GM04503 (cell line): ENCODE measurements at regions not wholly inside any gene's neighbourhood (a gene's known extent, or its start where the extent isn't known, plus 50 kb on each side); places are given as distances from the start of the nearest gene placed in this dataset.

Source experiments
- DNase-seq: peaks from one replicate; pipeline ENCODE4 v3.0.0-alpha.2; 2012; ENCODE audit warnings: low read depth

GRCh38 chr1:234973426-234974250, 155.0 kb downstream of the TOMM20 start:
- no peak for DNase-seq

- no peak for DNase-seq
Measured at GRCh38 chr1:234972411-234973191, 156.0 kb downstream of the TOMM20 start.

- no peak for DNase-seq
Measured at GRCh38 chr1:234971586-234972297, 156.9 kb downstream of the TOMM20 start.

GRCh38 chr1:234970731-234971476, 157.7 kb downstream of the TOMM20 start:
- DNase-seq, result peak; percentile 85

GRCh38 chr1:234970401-234970730, 158.3 kb downstream of the TOMM20 start:
- no peak for DNase-seq

GRCh38 chr1:234969581-234970400, 158.8 kb downstream of the TOMM20 start:
- DNase-seq, result no peak

GRCh38 chr1:234969011-234969441, 159.6 kb downstream of the TOMM20 start:
- no peak for DNase-seq

- no peak for DNase-seq
Measured at GRCh38 chr1:234968451-234968850, 160.2 kb downstream of the TOMM20 start.

GRCh38 chr1:234967121-234967520, 161.5 kb downstream of the TOMM20 start:
- DNase-seq, result no peak

- DNase-seq, result no peak
Measured at GRCh38 chr1:234965111-234965510, 163.5 kb downstream of the TOMM20 start.

- no peak for DNase-seq
Measured at GRCh38 chr1:234963904-234964702, 164.5 kb downstream of the TOMM20 start.

GRCh38 chr1:234963180-234963903, 165.3 kb downstream of the TOMM20 start:
- DNase-seq, result peak; percentile 69

- DNase-seq, result peak; percentile 98
Measured at GRCh38 chr1:234962340-234962989, 166.2 kb downstream of the TOMM20 start.

GRCh38 chr1:234961456-234962339, 166.9 kb downstream of the TOMM20 start:
- peak; percentile 87 for DNase-seq

- DNase-seq, result no peak
Measured at GRCh38 chr1:234960722-234961455, 167.7 kb downstream of the TOMM20 start.

- DNase-seq, result no peak
Measured at GRCh38 chr1:234958706-234959657, 169.7 kb downstream of the TOMM20 start.
